VCaP (cell line): ENCODE measurements at regions not wholly inside any gene's neighbourhood (a gene's known extent, or its start where the extent isn't known, plus 50 kb on each side); places are given as distances from the start of the nearest gene placed in this dataset.

Source experiments
- H3K27ac ChIP-seq: fragments of 450-650 bp; 2 replicates; pipeline ENCODE4 v1.5.1; 2017
- TF ChIP-seq, protein P1 (sequence below): fragments of 450-650 bp; conservative IDR thresholded peaks from 2 replicates; pipeline ENCODE4 v1.5.1; 2017; ENCODE audit warnings: mild to moderate bottlenecking, moderate library complexity

DNA sequence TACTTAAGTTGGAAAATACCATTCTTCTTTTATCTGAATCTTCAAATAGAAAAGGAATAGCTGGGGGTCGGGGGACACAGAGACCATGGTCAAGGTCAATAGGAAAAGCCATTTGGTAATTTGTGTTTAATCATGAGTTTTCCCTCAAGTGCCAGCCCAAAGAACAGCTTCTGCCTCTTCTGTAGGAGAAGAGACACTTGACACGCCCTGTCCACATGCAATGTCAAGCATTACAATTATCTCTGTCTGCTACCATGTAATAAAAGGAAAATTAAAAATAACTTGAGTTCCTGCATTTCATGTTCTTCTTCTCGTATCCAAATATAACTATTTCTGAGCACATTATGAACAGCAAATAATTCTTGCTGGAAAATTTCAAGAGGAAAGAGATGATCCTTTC is 241.7 kb downstream of the IPMK start:
- H3K27ac ChIP-seq: no peak overlapping the region
- TF ChIP-seq, protein P1, sequence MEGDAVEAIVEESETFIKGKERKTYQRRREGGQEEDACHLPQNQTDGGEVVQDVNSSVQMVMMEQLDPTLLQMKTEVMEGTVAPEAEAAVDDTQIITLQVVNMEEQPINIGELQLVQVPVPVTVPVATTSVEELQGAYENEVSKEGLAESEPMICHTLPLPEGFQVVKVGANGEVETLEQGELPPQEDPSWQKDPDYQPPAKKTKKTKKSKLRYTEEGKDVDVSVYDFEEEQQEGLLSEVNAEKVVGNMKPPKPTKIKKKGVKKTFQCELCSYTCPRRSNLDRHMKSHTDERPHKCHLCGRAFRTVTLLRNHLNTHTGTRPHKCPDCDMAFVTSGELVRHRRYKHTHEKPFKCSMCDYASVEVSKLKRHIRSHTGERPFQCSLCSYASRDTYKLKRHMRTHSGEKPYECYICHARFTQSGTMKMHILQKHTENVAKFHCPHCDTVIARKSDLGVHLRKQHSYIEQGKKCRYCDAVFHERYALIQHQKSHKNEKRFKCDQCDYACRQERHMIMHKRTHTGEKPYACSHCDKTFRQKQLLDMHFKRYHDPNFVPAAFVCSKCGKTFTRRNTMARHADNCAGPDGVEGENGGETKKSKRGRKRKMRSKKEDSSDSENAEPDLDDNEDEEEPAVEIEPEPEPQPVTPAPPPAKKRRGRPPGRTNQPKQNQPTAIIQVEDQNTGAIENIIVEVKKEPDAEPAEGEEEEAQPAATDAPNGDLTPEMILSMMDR: no peak

DNA sequence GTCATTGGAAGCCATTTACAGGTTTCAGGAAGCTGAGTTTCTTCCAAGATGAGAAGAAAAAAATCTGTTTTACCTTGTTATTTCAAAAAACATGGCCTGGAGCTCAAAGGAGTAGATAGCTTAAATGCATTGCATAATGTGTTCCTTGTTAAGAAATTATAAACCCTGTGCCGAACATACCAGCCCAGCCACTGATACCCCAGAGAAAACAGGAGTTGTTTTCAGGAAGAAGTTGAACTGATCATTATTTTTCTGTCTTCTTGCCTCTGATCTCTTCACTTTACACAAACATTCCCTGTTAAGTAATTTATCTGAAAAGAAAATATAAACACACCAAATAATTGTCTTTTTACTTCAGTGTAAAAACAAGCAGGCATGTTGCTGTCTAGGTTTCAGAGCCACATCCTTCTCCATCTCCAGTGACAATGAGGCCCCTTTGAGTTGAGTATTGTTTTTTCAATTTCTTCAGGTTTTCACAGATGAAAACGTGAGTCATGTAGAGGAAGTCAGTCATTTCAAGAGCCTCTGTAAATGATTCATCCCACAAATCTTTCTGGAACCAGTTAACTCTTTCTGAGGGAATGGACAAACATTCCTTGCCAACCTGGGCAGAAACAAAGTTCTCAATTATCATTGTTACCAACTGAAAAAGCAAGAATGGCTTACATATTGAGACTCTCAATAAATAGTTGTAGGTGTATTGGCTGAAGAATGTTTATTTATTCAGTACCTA is 244.2 kb downstream of the IPMK start:
- no peak overlapping the region for H3K27ac ChIP-seq
- TF ChIP-seq, protein P1: no peak

DNA sequence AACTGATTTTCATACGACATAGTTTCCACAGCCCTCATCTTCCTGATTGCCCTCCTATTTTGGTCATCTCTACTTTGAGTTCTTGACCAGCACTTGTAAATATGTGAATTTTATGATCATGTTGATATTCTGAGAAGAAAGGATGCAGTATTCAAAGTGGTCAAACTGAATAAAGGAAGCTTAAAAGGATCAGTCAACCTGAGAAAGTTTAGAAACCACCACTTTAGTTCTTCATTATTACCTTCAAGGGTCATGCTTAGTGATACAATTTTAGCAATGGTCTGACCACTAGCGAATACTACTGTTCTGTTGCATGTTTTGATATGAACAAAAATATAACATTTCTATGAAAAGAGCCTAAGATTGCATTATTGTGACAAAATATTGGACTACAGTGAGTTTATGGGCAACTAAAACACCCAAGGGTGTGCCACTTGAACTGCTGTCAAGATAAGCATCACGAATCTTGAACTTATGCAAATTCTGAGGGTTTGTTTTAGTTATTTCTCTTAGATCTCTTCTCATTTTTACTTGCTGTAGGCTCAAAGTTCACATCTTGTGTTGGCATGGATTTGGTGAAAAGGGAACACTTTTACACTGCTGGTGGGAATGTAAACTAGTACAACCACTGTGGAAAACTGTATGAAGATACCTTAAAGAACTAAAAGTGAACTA is 247.7 kb downstream of the IPMK start:
- TF ChIP-seq, protein P1: no peak
- H3K27ac ChIP-seq: no peak overlapping the region

DNA sequence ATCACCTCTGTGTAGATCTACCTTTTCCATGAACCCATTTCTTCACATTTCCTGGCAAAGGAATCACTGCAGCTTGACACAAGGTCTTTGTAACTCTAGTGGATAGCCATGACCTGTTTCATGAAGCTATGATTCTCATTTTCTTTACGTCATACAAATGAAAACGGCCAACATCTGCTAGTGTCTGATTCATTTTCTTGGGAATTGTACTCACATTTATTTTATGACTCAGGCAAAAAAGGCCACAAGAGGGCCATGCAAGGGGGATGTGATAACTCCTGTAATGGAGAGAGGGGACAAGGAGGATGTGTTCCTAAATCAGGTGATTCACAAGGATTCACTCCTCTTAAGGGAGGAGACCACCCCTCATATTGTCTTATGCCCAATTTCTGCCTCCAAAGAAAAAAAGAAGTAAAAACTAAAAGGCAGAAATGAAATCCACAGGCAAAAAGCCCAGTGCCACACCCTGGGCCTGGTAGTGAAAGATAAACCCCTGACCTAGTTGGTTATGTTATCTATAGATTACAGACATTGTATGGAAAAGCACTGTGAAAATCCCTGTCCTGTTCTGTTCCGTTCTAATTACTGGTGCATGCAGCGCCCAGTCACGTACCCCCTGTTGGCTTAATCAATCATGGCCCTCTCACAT is 249.9 kb downstream of the IPMK start:
- no peak overlapping the region for H3K27ac ChIP-seq

DNA sequence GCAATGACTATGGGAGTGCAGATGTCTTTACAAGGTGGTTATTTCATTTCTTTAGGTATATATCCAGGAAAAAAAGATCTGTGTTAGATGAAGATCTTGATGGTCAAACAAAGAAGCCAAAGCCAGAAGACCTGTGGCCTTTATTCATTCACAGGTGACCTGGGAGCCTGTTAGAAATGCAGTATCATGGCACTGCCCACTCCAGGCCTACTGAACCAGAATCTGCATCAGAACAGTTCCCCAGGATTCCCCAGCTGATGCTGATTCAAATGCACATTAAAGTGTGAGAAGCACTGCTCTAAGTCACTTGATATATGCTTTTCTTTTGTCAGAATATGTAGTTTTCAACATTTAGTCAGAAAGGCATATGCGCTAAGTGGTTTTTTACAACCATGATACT is 251.1 kb downstream of the IPMK start:
- H3K27ac ChIP-seq: no peak overlapping the region
- TF ChIP-seq, protein P1: no peak

More for the DNA sequence above, 249.9 kb downstream of the IPMK start:
- TF ChIP-seq, protein P1: no peak

DNA sequence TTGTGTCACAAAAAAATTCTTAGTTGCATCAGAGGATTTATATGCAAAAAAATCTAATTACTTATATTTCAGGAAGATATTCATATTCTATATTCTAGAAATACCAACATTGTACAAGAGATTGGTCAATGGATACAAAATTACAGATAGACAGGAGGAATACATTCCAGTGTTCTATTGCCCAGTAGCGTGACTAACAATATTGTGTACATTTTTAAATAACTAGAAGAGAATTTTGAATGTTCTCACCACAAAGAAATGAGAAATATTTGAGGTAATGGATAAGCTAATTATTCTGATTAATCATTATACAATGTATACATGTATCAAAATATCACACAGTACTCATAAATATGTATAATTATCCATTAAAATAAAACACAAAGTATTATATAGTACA is 253.3 kb downstream of the IPMK start:
- TF ChIP-seq, protein P1: no peak
- H3K27ac ChIP-seq: no peak overlapping the region

DNA sequence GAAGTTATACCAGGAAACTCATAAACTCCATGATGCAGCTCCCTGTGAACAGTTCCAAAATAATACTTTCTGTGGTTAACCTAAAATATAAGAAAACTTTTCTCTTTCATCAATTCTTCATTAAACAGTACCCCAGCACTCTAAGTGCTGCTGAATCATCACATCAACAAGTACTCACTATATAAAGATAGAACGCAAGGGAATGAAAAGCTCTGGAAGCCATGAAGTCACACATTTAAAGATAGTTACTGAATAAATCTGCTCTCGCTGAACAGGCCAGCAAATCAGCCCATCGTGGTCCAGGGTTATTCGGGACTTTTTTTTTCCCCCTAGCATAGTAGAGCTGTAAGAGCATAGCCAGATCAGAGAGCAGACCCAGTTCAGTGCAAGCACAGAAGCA is 254.3 kb downstream of the IPMK start:
- TF ChIP-seq, protein P1: no peak

More for the DNA sequence above, 254.3 kb downstream of the IPMK start:
- H3K27ac ChIP-seq: no peak overlapping the region
